Urothelium cell line (cell line): ENCODE measurements at regions not wholly inside any gene's neighbourhood (a gene's known extent, or its start where the extent isn't known, plus 50 kb on each side); places are given as distances from the start of the nearest gene placed in this dataset.

Experiments used
- DNase-seq: peaks from one replicate; pipeline ENCODE4 v3.0.0; 2011; ENCODE audit warnings: low spot score, mixed read lengths
- FAIRE-seq: peaks from 2 replicates; lab custom pipeline; 2011; peaks lifted over from hg19 to GRCh38; lab: Jason Lieb, UNC

- FAIRE-seq (no peak), DNase-seq (no peak)
Measured at GRCh38 chr18:70496353-70497294, 207.8 kb downstream of the SOCS6 start.

- DNase-seq (no peak), FAIRE-seq (no peak)
Measured at GRCh38 chr18:70494524-70494923, 205.7 kb downstream of the SOCS6 start.

GRCh38 chr18:70493461-70493860 is 204.6 kb downstream of the SOCS6 start:
- FAIRE-seq (no peak), DNase-seq (no peak)

GRCh38 chr18:70491734-70492348 is 203.0 kb downstream of the SOCS6 start:
- DNase-seq (peak; percentile 44), FAIRE-seq (no peak)

- no peak for FAIRE-seq
- DNase-seq: peak; percentile 23
Measured at GRCh38 chr18:70489986-70490933, 201.4 kb downstream of the SOCS6 start.

GRCh38 chr18:70489571-70489970 is 200.7 kb downstream of the SOCS6 start:
- DNase-seq: no peak
- no peak for FAIRE-seq

GRCh38 chr18:70469916-70470315 is 181.1 kb downstream of the SOCS6 start:
- FAIRE-seq: no peak
- DNase-seq: no peak

- FAIRE-seq: no peak
Measured at GRCh38 chr18:70468861-70469547, 180.2 kb downstream of the SOCS6 start.

GRCh38 chr18:70464343-70465114 is 175.7 kb downstream of the SOCS6 start:
- FAIRE-seq (peak; percentile 75), DNase-seq (peak; percentile 74)

More at GRCh38 chr18:70468861-70469547, 180.2 kb downstream of the SOCS6 start:
- DNase-seq: no peak

- FAIRE-seq: no peak
- no peak for DNase-seq
Measured at GRCh38 chr18:70463085-70463484, 174.2 kb downstream of the SOCS6 start.

- no peak for FAIRE-seq
- no peak for DNase-seq
Measured at GRCh38 chr18:70462078-70462439, 173.2 kb downstream of the SOCS6 start.

- DNase-seq (no peak), FAIRE-seq (no peak)
Measured at GRCh38 chr18:70461323-70462077, 172.7 kb downstream of the SOCS6 start.

GRCh38 chr18:70459731-70460130 is 170.9 kb downstream of the SOCS6 start:
- DNase-seq (no peak), FAIRE-seq (no peak)

- FAIRE-seq (no peak), DNase-seq (no peak)
Measured at GRCh38 chr18:70459251-70459650, 170.4 kb downstream of the SOCS6 start.

GRCh38 chr18:70457788-70458187 is 168.9 kb downstream of the SOCS6 start:
- FAIRE-seq (no peak), DNase-seq (no peak)

GRCh38 chr18:70457223-70457622 is 168.4 kb downstream of the SOCS6 start:
- FAIRE-seq (no peak), DNase-seq (no peak)

GRCh38 chr18:70456376-70456775 is 167.5 kb downstream of the SOCS6 start:
- no peak for FAIRE-seq
- no peak for DNase-seq

GRCh38 chr18:70455731-70456130 is 166.9 kb downstream of the SOCS6 start:
- no peak for DNase-seq
- no peak for FAIRE-seq

- FAIRE-seq (no peak), DNase-seq (peak; percentile 35)
Measured at GRCh38 chr18:70454704-70455322, 166.0 kb downstream of the SOCS6 start.
